OCI-LY1 (cell line): ENCODE measurements at regions not wholly inside any gene's neighbourhood (a gene's known extent, or its start where the extent isn't known, plus 50 kb on each side); places are given as distances from the start of the nearest gene placed in this dataset.

Experiments
- H2AFZ ChIP-seq: fragments of 200-600 bp; sonication (generic), shearing (Covaris generic); 2 replicates; pipeline ENCODE4 v1.6.0; 2014; ENCODE audit warnings: antibody characterized with exemption, mild to moderate bottlenecking, low read length
- H3F3A ChIP-seq: fragments of 200-600 bp; sonication (generic), shearing (Covaris generic); 2 replicates; pipeline ENCODE4 v1.6.0; 2014; ENCODE audit warnings: mild to moderate bottlenecking, antibody characterized with exemption, low read length, moderate library complexity; ENCODE audit not compliant: insufficient read depth
- H3K27ac ChIP-seq: fragments of 200-600 bp; sonication (generic); 2 replicates; pipeline ENCODE4 v1.5.1; 2014; ENCODE audit warnings: low read length, mixed run types, mild to moderate bottlenecking, low read depth; ENCODE audit not compliant: poor library complexity, severe bottlenecking
- H3K27me3 ChIP-seq: fragments of 200-600 bp; sonication (generic); 2 replicates; pipeline ENCODE4 v1.6.0; 2014; ENCODE audit warnings: antibody characterized with exemption, mild to moderate bottlenecking, low read length, moderate library complexity; ENCODE audit not compliant: insufficient read depth
- H3K36me3 ChIP-seq: fragments of 200-600 bp; sonication (generic); 2 replicates; pipeline ENCODE4 v1.6.1; 2014; ENCODE audit warnings: mild to moderate bottlenecking, antibody characterized with exemption, low read length, moderate library complexity, mixed read lengths; ENCODE audit not compliant: insufficient read depth
- H3K4me1 ChIP-seq: fragments of 200-600 bp; sonication (generic); 2 replicates; pipeline ENCODE4 v1.5.1; 2014; ENCODE audit warnings: mild to moderate bottlenecking, low read length, moderate library complexity; ENCODE audit not compliant: insufficient read depth, severe bottlenecking
- H3K4me2 ChIP-seq: fragments of 200-600 bp; sonication (generic), shearing (Covaris generic); 2 replicates; pipeline ENCODE4 v1.6.1; 2014; ENCODE audit warnings: low read length
- H3K4me3 ChIP-seq: fragments of 200-600 bp; sonication (generic); 2 replicates; pipeline ENCODE4 v1.5.1; 2014; ENCODE audit warnings: low read length, low read depth, mild to moderate bottlenecking, mixed read lengths; ENCODE audit not compliant: poor library complexity, severe bottlenecking
- H3K79me2 ChIP-seq: fragments of 200-600 bp; shearing (Covaris generic); 2 replicates; pipeline ENCODE4 v1.6.1; 2016; ENCODE audit warnings: mixed run types, low read length, mixed read lengths; ENCODE audit not compliant: insufficient read depth
- H3K9ac ChIP-seq: fragments of 200-600 bp; sonication (generic), shearing (Covaris generic); 2 replicates; pipeline ENCODE4 v1.6.1; 2014; ENCODE audit warnings: mild to moderate bottlenecking, low read length, mixed read lengths
- H3K9me2 ChIP-seq: fragments of 200-600 bp; sonication (generic), shearing (Covaris generic); 2 replicates; pipeline ENCODE4 v1.6.1; 2014; ENCODE audit warnings: low read depth, mild to moderate bottlenecking, low read length, mixed read lengths
- H3K9me3 ChIP-seq: fragments of 200-600 bp; shearing (Covaris generic); 2 replicates; pipeline ENCODE4 v1.6.1; 2014; ENCODE audit warnings: low read length, mixed read lengths
- H4K20me1 ChIP-seq: fragments of 200-600 bp; sonication (generic), shearing (Covaris generic); 2 replicates; pipeline ENCODE4 v1.6.0; 2016; ENCODE audit warnings: mild to moderate bottlenecking, low read length; ENCODE audit not compliant: insufficient read depth
- CTCF ChIP-seq: fragments of 200-600 bp; sonication (generic), shearing (Covaris generic); IDR thresholded peaks from 2 replicates; pipeline ENCODE4 v1.5.1; 2017; ENCODE audit warnings: mild to moderate bottlenecking, antibody characterized with exemption, low read length, moderate library complexity, mixed read lengths
- EZH2 ChIP-seq: fragments of 200-600 bp; sonication (generic), shearing (Covaris generic); IDR thresholded peaks from 2 replicates; pipeline ENCODE4 v1.8.0; 2017; ENCODE audit warnings: borderline replicate concordance, mixed run types, mild to moderate bottlenecking, antibody characterized with exemption, low read length, moderate library complexity, mixed read lengths

DNA sequence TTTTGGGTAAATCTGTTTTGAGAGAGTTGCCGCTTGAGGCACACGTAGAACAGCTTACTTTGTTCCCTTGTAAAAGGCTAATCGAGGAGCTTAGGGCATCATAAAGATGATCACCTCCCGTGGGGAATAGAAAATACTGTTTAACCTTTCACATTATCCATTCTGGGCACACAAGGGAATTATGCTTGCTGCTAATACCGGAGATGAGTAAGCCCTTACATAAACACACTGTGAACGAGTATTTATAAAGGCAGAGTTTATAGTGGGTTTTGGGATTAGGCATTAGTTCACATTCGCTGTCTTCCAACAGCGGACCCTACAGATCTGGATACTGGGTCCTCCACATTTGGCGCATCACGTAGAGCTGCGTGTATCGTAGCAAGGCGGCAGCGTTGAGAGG, 51.2 kb upstream of the CNTNAP4 start:
- Histone ChIP-seq H3K4me1 (no peaks in the 10 kb centered on the region), H4K20me1 (no peaks in the 10 kb centered on the region), H3K4me3 (no peak overlapping the region), H3K27me3 (no peaks in the 10 kb centered on the region), H3K9me2 (no peaks in the 10 kb centered on the region), H3K9me3 (no peaks in the 10 kb centered on the region), H3K27ac (no peak overlapping the region), H2AFZ (no peak overlapping the region), H3K4me2 (no peak overlapping the region), H3K79me2 (no peaks in the 10 kb centered on the region), H3K36me3 (no peaks in the 10 kb centered on the region), H3F3A (no peaks in the 10 kb centered on the region), H3K9ac (no peak overlapping the region)
- TF ChIP-seq EZH2: no peak
- TF ChIP-seq CTCF: no peak

GRCh38 chr16:76226481-76226880, 50.7 kb upstream of the CNTNAP4 start:
- Histone ChIP-seq H3K9me3 (no peaks in the 10 kb centered on the region), H3K4me3 (no peak overlapping the region), H3F3A (no peaks in the 10 kb centered on the region), H2AFZ (no peak overlapping the region), H3K27ac (no peak overlapping the region), H3K9me2 (no peaks in the 10 kb centered on the region), H4K20me1 (no peaks in the 10 kb centered on the region), H3K27me3 (no peaks in the 10 kb centered on the region), H3K79me2 (no peaks in the 10 kb centered on the region), H3K4me2 (no peak overlapping the region), H3K36me3 (no peaks in the 10 kb centered on the region), H3K4me1 (no peaks in the 10 kb centered on the region), H3K9ac (no peak overlapping the region)
- TF ChIP-seq CTCF: no peak
- TF ChIP-seq EZH2: no peak
